ENCODE measurements at regions not wholly inside any gene's neighbourhood (a gene's known extent, or its start where the extent isn't known, plus 50 kb on each side); places are given as distances from the start of the nearest gene placed in this dataset.

DNA sequence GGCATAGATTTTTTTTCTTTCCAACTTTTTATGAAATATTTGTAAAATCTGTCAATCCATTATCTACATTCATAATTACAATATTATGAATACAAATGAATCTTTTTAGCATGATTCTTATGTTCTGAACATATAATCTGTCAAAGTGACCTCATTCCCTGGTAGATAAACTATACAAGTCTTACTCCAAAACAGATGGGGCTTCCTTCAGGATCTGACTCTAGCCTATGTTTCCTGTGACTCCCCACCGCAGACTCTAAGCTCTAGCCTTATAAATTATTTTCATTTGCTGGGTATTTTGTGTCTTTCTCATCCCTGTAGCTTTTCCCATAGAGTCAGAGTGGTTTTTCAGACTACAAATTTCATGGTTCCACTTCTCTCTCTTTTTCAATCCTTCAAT, 202.1 kb upstream of the KITLG start:
- H3K4me3 ChIP-seq (ENCODE audit: low read depth, low read length) = no peak overlapping the region
- in situ Hi-C loops (cut with HindIII; ENCODE audit: low sequenced_read_pairs) = no loop called here
- no peak for DNase-seq (ENCODE audit: low read depth)
- TF ChIP-seq, protein P1, sequence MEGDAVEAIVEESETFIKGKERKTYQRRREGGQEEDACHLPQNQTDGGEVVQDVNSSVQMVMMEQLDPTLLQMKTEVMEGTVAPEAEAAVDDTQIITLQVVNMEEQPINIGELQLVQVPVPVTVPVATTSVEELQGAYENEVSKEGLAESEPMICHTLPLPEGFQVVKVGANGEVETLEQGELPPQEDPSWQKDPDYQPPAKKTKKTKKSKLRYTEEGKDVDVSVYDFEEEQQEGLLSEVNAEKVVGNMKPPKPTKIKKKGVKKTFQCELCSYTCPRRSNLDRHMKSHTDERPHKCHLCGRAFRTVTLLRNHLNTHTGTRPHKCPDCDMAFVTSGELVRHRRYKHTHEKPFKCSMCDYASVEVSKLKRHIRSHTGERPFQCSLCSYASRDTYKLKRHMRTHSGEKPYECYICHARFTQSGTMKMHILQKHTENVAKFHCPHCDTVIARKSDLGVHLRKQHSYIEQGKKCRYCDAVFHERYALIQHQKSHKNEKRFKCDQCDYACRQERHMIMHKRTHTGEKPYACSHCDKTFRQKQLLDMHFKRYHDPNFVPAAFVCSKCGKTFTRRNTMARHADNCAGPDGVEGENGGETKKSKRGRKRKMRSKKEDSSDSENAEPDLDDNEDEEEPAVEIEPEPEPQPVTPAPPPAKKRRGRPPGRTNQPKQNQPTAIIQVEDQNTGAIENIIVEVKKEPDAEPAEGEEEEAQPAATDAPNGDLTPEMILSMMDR (IDR thresholded peaks at IDR 0.05; ENCODE audit: low read depth, low read length, missing control alignments) = no peak

DNA sequence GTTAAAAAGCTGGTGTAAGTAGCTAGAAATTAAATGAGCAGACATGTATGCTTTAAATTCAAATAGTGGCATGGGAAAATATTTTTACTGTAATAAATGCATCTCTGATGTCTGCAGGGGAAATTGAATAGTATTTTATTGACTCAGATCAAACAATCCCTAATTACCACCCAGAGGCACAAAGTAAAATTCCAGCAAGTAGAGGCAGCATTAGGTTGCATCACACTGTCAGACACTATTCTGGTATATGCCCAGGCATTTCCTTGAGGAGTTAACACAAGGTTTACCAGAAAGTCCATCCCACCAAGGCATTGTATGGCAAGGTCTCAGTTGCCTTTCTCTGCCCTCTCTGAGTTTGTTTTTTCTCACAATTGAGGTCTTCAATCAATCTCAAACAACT, 201.6 kb upstream of the KITLG start:
- no peak for DNase-seq (ENCODE audit: low read depth)
- TF ChIP-seq, protein P1 (IDR thresholded peaks at IDR 0.05; ENCODE audit: low read depth, low read length, missing control alignments) = no peak
- in situ Hi-C loops (cut with HindIII; ENCODE audit: low sequenced_read_pairs) = no loop called here
- H3K4me3 ChIP-seq (ENCODE audit: low read depth, low read length) = no peak overlapping the region

DNA sequence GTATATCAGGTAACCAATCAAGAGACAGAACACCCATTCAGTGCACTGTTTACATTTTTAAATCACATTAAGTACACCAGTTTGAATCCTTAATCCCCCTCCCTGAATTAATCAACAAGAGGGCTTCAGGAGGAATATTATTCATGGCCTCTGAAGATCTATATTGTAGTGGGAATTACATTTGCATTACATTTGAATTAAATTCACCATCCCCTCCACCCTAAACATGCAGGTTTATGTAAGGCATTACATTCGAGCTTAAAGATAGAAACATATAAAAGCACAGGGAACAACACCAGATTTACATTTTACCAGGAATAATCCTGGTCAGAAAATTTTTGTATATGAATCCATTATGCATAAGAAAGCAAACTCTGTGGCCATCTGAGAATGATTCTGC, 197.8 kb upstream of the KITLG start:
- H3K4me3 ChIP-seq (ENCODE audit: low read depth, low read length) = no peak overlapping the region

DNA sequence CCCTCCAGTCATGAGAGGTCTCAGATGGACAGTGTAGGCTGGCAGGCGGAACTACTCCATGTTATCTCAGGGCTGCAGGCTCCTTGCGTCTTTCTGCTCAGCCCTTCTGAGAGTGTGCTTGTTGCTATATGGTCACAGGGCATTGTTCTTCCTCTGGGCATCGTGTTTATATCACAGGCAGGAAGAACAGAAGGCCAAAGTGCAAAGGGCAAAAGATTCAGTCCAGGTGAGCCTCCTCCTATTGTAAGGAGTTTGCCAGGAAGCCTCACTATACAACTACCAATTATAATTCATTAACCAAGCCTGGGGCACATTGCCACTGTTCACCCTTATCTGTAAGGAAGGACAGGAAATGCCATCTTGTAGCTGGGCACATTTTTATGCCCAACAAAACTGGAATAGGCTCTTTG, 195.5 kb upstream of the KITLG start:
- TF ChIP-seq, protein P1 (IDR thresholded peaks at IDR 0.05; ENCODE audit: low read depth, low read length, missing control alignments) = no peak
- DNase-seq (ENCODE audit: low read depth) = no peak
- no peak overlapping the region for H3K4me3 ChIP-seq (ENCODE audit: low read depth, low read length)
- in situ Hi-C loops (cut with HindIII; ENCODE audit: low sequenced_read_pairs) = no loop called here

More for the DNA sequence above, 197.8 kb upstream of the KITLG start:
- TF ChIP-seq, protein P1 (IDR thresholded peaks at IDR 0.05; ENCODE audit: low read depth, low read length, missing control alignments) = no peak
- DNase-seq (ENCODE audit: low read depth) = no peak
- in situ Hi-C loops (cut with HindIII; ENCODE audit: low sequenced_read_pairs) = no loop called here

DNA sequence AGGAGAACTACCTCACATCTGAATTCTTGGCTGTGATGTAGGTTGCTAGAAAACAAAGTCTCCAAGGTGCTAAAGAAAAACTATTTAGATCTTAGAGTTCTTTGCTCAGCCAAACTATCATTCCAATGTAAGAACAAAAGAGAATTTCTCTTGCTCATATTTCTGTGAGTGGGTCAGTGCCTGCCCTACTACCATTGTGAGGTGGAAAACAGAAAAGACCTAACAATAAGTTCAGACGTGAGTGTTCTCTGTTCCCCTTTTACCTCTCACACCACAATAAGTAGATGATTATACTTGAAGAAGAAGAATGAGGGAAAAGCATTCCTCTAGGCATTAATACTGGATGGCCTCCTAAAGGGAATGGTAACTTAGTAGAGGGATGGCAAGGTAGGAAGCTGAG, 187.4 kb upstream of the KITLG start:
- H3K4me3 ChIP-seq (ENCODE audit: low read depth, low read length) = no peak overlapping the region
- TF ChIP-seq, protein P1 (IDR thresholded peaks at IDR 0.05; ENCODE audit: low read depth, low read length, missing control alignments) = no peak
- in situ Hi-C loops (cut with HindIII; ENCODE audit: low sequenced_read_pairs) = no loop called here
- DNase-seq (ENCODE audit: low read depth) = no peak

DNA sequence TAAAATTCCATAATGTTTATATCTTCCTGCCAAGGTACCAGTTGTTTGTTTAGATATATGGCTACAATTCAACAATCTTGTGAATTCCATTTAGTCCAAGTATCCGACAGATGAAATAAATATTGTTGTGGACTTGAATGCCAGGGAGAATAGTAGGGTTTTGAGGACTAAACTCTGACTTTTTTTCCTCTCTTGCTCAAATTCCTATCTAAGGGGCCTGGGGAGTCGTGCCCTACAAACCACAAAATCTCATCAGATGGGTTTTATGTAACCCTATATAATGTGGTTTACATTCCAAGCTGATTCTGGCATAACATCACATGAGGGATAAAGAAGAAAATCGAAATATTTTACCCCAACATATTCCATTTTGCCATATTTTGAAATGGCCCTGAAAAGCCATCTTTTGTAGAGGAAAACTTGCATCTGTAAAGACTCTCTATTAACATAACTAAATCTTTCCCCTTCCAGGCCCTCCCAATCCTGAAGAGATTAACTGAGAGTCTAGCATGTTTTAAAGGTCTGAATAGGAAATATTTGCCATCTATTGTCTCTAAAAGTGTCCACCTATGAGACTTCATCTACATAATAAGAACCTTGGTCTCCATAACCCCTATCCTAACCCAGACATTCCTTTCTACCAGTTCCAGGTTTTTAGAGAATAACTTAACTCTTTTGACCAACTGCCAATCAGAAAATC, 184.7 kb upstream of the KITLG start:
- no peak overlapping the region for H3K4me3 ChIP-seq (ENCODE audit: low read depth, low read length)
- DNase-seq (ENCODE audit: low read depth) = no peak
- TF ChIP-seq, protein P1 (IDR thresholded peaks at IDR 0.05; ENCODE audit: low read depth, low read length, missing control alignments) = no peak
- in situ Hi-C loops (cut with HindIII; ENCODE audit: low sequenced_read_pairs) = no loop called here
